ENCODE measurements at regions not wholly inside any gene's neighbourhood (a gene's known extent, or its start where the extent isn't known, plus 50 kb on each side); places are given as distances from the start of the nearest gene placed in this dataset.

DNA sequence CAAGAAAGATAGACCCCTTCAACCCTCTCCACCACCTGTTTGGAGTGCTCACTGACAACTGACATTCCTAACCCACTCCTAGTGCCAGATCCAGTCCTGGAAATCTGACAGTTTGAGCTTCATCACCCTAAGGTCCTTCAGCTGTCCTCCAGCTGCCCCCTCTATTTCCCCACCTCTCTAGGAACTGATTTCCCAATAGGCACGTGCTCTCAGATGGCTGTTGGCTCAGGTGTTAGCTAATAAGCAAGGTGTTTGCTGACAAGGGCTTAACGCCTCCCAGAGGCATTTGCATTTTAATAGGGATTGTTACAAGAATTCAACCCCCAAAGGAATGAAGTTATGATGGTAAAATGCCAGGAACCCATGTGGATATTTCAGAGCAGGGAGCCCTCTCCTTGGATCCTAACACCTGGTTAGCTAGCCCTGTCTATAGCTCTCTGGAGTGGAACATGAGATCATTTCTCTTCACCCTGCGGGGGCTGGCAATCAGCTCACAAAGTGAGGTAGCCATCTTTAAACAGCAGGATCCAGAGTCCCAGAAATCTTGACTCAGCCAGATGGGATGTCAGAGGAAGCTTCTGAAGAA is 348.5 kb upstream of the SFRP2 start:
- no peaks in the 10 kb centered on the region for H3K36me3 ChIP-seq (ENCODE audit: insufficient read depth, low read length)
- H4K20me1 ChIP-seq (ENCODE audit: insufficient read depth, low read length), result no peaks in the 10 kb centered on the region
- H3K36me3 Mint-ChIP-seq (ENCODE audit: low read depth, unreplicated experiment), result peaks cover 6% of the 10 kb centered on the region
- no peak overlapping the region for H2AFZ ChIP-seq (ENCODE audit: low read depth, low read length)
- no peak overlapping the region for H3K4me3 Mint-ChIP-seq (ENCODE audit: unreplicated experiment)
- TF ChIP-seq, protein P1, sequence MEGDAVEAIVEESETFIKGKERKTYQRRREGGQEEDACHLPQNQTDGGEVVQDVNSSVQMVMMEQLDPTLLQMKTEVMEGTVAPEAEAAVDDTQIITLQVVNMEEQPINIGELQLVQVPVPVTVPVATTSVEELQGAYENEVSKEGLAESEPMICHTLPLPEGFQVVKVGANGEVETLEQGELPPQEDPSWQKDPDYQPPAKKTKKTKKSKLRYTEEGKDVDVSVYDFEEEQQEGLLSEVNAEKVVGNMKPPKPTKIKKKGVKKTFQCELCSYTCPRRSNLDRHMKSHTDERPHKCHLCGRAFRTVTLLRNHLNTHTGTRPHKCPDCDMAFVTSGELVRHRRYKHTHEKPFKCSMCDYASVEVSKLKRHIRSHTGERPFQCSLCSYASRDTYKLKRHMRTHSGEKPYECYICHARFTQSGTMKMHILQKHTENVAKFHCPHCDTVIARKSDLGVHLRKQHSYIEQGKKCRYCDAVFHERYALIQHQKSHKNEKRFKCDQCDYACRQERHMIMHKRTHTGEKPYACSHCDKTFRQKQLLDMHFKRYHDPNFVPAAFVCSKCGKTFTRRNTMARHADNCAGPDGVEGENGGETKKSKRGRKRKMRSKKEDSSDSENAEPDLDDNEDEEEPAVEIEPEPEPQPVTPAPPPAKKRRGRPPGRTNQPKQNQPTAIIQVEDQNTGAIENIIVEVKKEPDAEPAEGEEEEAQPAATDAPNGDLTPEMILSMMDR (IDR thresholded peaks at IDR 0.05; ENCODE audit: insufficient read depth, low read depth, low read length), result no peak
- no peaks in the 10 kb centered on the region for H3K9me3 ChIP-seq (ENCODE audit: insufficient read depth, low read depth, low read length)
- no peak overlapping the region for H3K27ac ChIP-seq (ENCODE audit: low read depth, low read length)
- peaks cover 2% of the 10 kb centered on the region for H3K9me3 Mint-ChIP-seq (ENCODE audit: unreplicated experiment)
- no peak for DNase-seq (ENCODE audit: low read depth)
- no peak for FAIRE-seq
- no peak overlapping the region for H3K4me3 ChIP-seq (ENCODE audit: insufficient read depth, low read depth, low read length)
- H3K4me1 ChIP-seq (ENCODE audit: insufficient read depth, low read length), result no peaks in the 10 kb centered on the region
- peaks cover 23% of the 10 kb centered on the region for H3K4me1 Mint-ChIP-seq (ENCODE audit: low read depth, unreplicated experiment)
- peaks cover 3% of the 10 kb centered on the region for H3K27me3 Mint-ChIP-seq (ENCODE audit: low read depth, unreplicated experiment)
- H3K27ac Mint-ChIP-seq (ENCODE audit: unreplicated experiment), result no peak overlapping the region
- H3K79me2 ChIP-seq (ENCODE audit: insufficient read depth, low read length), result no peaks in the 10 kb centered on the region
- no peak overlapping the region for H3K9ac ChIP-seq (ENCODE audit: low read length)
- H3K4me2 ChIP-seq (ENCODE audit: low read length), result no peak overlapping the region
- no peaks in the 10 kb centered on the region for H3K27me3 ChIP-seq (ENCODE audit: insufficient read depth, low read length)

DNA sequence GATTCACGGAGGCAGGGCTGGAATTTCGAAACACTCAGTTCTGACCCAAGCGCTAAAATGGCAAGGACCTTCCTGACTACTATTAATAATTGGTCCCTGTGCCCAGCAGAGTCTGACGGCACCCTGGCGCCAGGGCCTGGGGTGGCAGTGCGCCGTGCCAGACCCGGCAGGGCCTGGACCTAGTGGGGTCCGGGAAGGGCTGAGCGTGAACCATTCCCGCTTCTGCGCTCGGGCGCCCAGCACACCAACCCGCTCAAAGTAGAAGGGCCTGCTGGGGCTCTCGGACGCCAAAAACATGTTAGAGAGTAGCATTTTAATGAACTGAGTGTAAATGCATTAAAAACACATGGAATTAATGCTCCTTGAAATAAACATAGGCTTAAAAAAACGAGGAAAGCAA is 346.7 kb upstream of the SFRP2 start:
- Histone ChIP-seq H3K27ac (ENCODE audit: low read depth, low read length) (no peak overlapping the region), H3K27me3 (ENCODE audit: insufficient read depth, low read length) (no peaks in the 10 kb centered on the region), H3K4me2 (ENCODE audit: low read length) (no peak overlapping the region), H3K79me2 (ENCODE audit: insufficient read depth, low read length) (no peaks in the 10 kb centered on the region), H3K9ac (ENCODE audit: low read length) (no peak overlapping the region), H3K4me3 (ENCODE audit: insufficient read depth, low read depth, low read length) (no peak overlapping the region), H3K4me1 (ENCODE audit: insufficient read depth, low read length) (no peaks in the 10 kb centered on the region), H3K36me3 (ENCODE audit: insufficient read depth, low read length) (no peaks in the 10 kb centered on the region), H3K9me3 (ENCODE audit: insufficient read depth, low read depth, low read length) (no peaks in the 10 kb centered on the region), H4K20me1 (ENCODE audit: insufficient read depth, low read length) (no peaks in the 10 kb centered on the region), H2AFZ (ENCODE audit: low read depth, low read length) (no peak overlapping the region)
- Mint-ChIP-seq H3K9me3 (ENCODE audit: unreplicated experiment) (peaks cover 2% of the 10 kb centered on the region), H3K27me3 (ENCODE audit: low read depth, unreplicated experiment) (peaks cover 3% of the 10 kb centered on the region), H3K4me3 (ENCODE audit: unreplicated experiment) (no peak overlapping the region), H3K27ac (ENCODE audit: unreplicated experiment) (no peak overlapping the region), H3K4me1 (ENCODE audit: low read depth, unreplicated experiment) (peaks cover 25% of the 10 kb centered on the region), H3K36me3 (ENCODE audit: low read depth, unreplicated experiment) (peaks cover 6% of the 10 kb centered on the region)
- DNase-seq (ENCODE audit: low read depth), result no peak
- TF ChIP-seq EZH2 (IDR thresholded peaks at IDR 0.05; ENCODE audit: insufficient read depth, low read length), result no peak
- TF ChIP-seq, protein P1 (IDR thresholded peaks at IDR 0.05; ENCODE audit: insufficient read depth, low read depth, low read length), result no peak
- no peak for FAIRE-seq

- Histone ChIP-seq H3K79me2 (ENCODE audit: insufficient read depth, low read length) (no peaks in the 10 kb centered on the region), H3K4me3 (ENCODE audit: insufficient read depth, low read depth, low read length) (no peak overlapping the region), H3K9ac (ENCODE audit: low read length) (no peak overlapping the region), H3K9me3 (ENCODE audit: insufficient read depth, low read depth, low read length) (no peaks in the 10 kb centered on the region), H2AFZ (ENCODE audit: low read depth, low read length) (no peak overlapping the region), H3K4me1 (ENCODE audit: insufficient read depth, low read length) (no peaks in the 10 kb centered on the region), H3K36me3 (ENCODE audit: insufficient read depth, low read length) (no peaks in the 10 kb centered on the region), H3K27me3 (ENCODE audit: insufficient read depth, low read length) (no peaks in the 10 kb centered on the region), H4K20me1 (ENCODE audit: insufficient read depth, low read length) (no peaks in the 10 kb centered on the region), H3K27ac (ENCODE audit: low read depth, low read length) (peak overlapping the region; percentile 9), H3K4me2 (ENCODE audit: low read length) (peak overlapping the region; percentile 43)
- peaks cover 36% of the 10 kb centered on the region for H3K4me1 Mint-ChIP-seq (ENCODE audit: low read depth, unreplicated experiment)
- H3K36me3 Mint-ChIP-seq (ENCODE audit: low read depth, unreplicated experiment), result peaks cover 8% of the 10 kb centered on the region
- H3K4me3 Mint-ChIP-seq (ENCODE audit: unreplicated experiment), result no peak overlapping the region
- H3K27ac Mint-ChIP-seq (ENCODE audit: unreplicated experiment), result peak overlapping the region; percentile 49
- FAIRE-seq, result peak; percentile 5
- peaks cover 3% of the 10 kb centered on the region for H3K27me3 Mint-ChIP-seq (ENCODE audit: low read depth, unreplicated experiment)
- H3K9me3 Mint-ChIP-seq (ENCODE audit: unreplicated experiment), result peaks cover 4% of the 10 kb centered on the region
- TF ChIP-seq, protein P1 (IDR thresholded peaks at IDR 0.05; ENCODE audit: insufficient read depth, low read depth, low read length), result no peak
- no peak for TF ChIP-seq EZH2 (IDR thresholded peaks at IDR 0.05; ENCODE audit: insufficient read depth, low read length)
- DNase-seq (ENCODE audit: low read depth), result peak; percentile 57
Observed at GRCh38 chr4:154132406-154132805, 343.5 kb upstream of the SFRP2 start.
